Cardiac muscle cell (in vitro differentiated cells and primary cell): ENCODE measurements at regions not wholly inside any gene's neighbourhood (a gene's known extent, or its start where the extent isn't known, plus 50 kb on each side); places are given as distances from the start of the nearest gene placed in this dataset.
A peak's percentile ranks its signal among the peaks of the same experiment; 100 is the strongest.
"Not testable (repeated sequence)": the region's sequence is repeated elsewhere in the genome, so short reads cannot be mapped to it uniquely, and the experiment has no call there.

Experiments used
- DNase-seq, 2 donors: peaks; one replicate each; pipeline versions ENCODE4 v3.0.0 to v3.0.0-alpha.2; 2010 to 2017; ENCODE audit warnings: low read depth in 1 of 2, low spot score in 1 of 2
- H3K27ac ChIP-seq: fragments of 200-600 bp; sonication (generic); 2 replicates; pipeline ENCODE4 v1.5.1; 2016
- H3K27me3 ChIP-seq: fragments of 200-600 bp; sonication (generic); 2 replicates; pipeline ENCODE4 v1.6.0; 2016; ENCODE audit warnings: control low read depth
- H3K36me3 ChIP-seq: fragments of 200-600 bp; sonication (generic); 2 replicates; pipeline ENCODE4 v1.5.1; 2016; ENCODE audit warnings: control low read depth
- H3K4me1 ChIP-seq: fragments of 200-600 bp; sonication (generic); 2 replicates; pipeline ENCODE4 v1.8.1; 2017; ENCODE audit warnings: low read depth, mild to moderate bottlenecking, mixed run types
- H3K4me3 ChIP-seq: fragments of 200-600 bp; sonication (generic); 2 replicates; pipeline ENCODE4 v1.5.1; 2016; ENCODE audit warnings: mild to moderate bottlenecking
- H3K9me3 ChIP-seq: fragments of 200-600 bp; sonication (generic); 2 replicates; pipeline ENCODE4 v1.5.1; 2017; ENCODE audit warnings: low read depth, mild to moderate bottlenecking, control low read depth
- CTCF ChIP-seq: IDR thresholded peaks from 2 replicates; pipeline ENCODE4 v1.5.1; 2012; ENCODE audit warnings: low read depth, mild to moderate bottlenecking, low read length

GRCh38 chr6:74902089-74902488, 303.8 kb downstream of the COL12A1 start:
- Histone ChIP-seq H3K36me3 (no peaks in the 10 kb centered on the region), H3K9me3 (no peaks in the 10 kb centered on the region), H3K27me3 (no peaks in the 10 kb centered on the region), H3K4me3 (no peak overlapping the region), H3K27ac (no peak overlapping the region), H3K4me1 (no peaks in the 10 kb centered on the region)
- no peak for TF ChIP-seq CTCF
- DNase-seq: no peak

GRCh38 chr6:74901576-74901975, 304.3 kb downstream of the COL12A1 start:
- no peak for TF ChIP-seq CTCF
- no peaks in the 10 kb centered on the region for H3K36me3 ChIP-seq
- H3K27ac ChIP-seq: no peak overlapping the region

DNA sequence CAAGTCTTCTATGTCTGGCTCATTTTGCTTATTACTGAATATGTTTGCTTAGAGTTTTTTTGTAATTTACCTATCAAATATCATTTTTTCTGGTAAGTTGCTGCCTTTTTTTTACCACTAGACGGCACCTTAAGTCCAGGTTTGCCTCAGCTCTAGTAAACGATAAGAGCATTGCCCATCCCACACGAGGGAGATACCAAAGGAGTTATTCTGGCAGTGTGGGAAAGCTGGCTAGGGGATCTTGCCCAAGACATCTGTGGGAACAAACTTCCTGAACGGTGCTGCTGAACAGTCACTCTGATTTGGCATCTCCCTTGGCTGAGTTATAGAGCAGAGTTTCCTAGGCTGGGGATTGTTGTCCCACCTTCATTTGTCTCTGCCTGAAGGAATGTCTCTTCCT, 306.4 kb downstream of the COL12A1 start:
- Histone ChIP-seq H3K36me3 (no peaks in the 10 kb centered on the region), H3K4me1 (no peaks in the 10 kb centered on the region), H3K9me3 (no peaks in the 10 kb centered on the region), H3K27me3 (no peaks in the 10 kb centered on the region), H3K4me3 (no peak overlapping the region), H3K27ac (no peak overlapping the region)
- peak; percentile 36 for TF ChIP-seq CTCF
- peak in 1 of 2 donors; percentile 72 for DNase-seq

More at GRCh38 chr6:74901576-74901975, 304.3 kb downstream of the COL12A1 start:
- Histone ChIP-seq H3K9me3 (no peaks in the 10 kb centered on the region), H3K4me3 (no peak overlapping the region), H3K4me1 (no peaks in the 10 kb centered on the region), H3K27me3 (no peaks in the 10 kb centered on the region)
- no peak for DNase-seq

DNA sequence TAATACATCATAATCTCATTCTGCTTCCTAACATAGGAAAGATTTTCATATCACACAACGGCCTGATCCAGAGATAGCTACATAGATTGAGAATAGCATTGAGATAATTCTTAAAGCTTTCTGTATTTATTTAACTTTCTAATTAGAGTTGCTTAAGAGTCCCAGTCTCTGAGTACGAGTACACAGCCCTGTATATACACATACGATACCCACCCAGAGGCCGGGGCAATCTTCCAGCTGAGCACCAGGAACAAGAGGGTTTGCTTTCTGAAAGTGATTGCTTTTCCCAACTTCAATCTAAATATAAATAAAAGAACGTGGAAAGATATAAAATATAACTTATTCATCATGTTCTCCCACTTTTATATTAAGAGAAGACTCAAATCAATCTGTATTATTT, 313.8 kb downstream of the COL12A1 start:
- Histone ChIP-seq H3K4me1 (no peaks in the 10 kb centered on the region), H3K27ac (no peak overlapping the region), H3K9me3 (no peaks in the 10 kb centered on the region), H3K4me3 (no peak overlapping the region), H3K36me3 (no peaks in the 10 kb centered on the region), H3K27me3 (no peaks in the 10 kb centered on the region)
- no peak for TF ChIP-seq CTCF
- DNase-seq: no peak

GRCh38 chr6:74891349-74891831, 314.5 kb downstream of the COL12A1 start:
- TF ChIP-seq CTCF: no peak
- Histone ChIP-seq H3K27me3 (no peaks in the 10 kb centered on the region), H3K9me3 (no peaks in the 10 kb centered on the region), H3K36me3 (no peaks in the 10 kb centered on the region), H3K27ac (no peak overlapping the region), H3K4me3 (no peak overlapping the region), H3K4me1 (no peaks in the 10 kb centered on the region)
- DNase-seq: peak in 1 of 2 donors; percentile 46

- Histone ChIP-seq H3K27ac (no peak overlapping the region), H3K9me3 (no peaks in the 10 kb centered on the region), H3K36me3 (no peaks in the 10 kb centered on the region), H3K27me3 (no peaks in the 10 kb centered on the region), H3K4me3 (no peak overlapping the region), H3K4me1 (no peaks in the 10 kb centered on the region)
- no peak for TF ChIP-seq CTCF
- no peak for DNase-seq
Measured at GRCh38 chr6:74889635-74890034, 316.2 kb downstream of the COL12A1 start.

GRCh38 chr6:74888741-74889140, 317.1 kb downstream of the COL12A1 start:
- not testable (repeated sequence) for H3K27ac ChIP-seq, H3K4me1 ChIP-seq, H3K36me3 ChIP-seq, H3K27me3 ChIP-seq, H3K4me3 ChIP-seq, DNase-seq, H3K9me3 ChIP-seq
